ENCODE measurements at regions not wholly inside any gene's neighbourhood (a gene's known extent, or its start where the extent isn't known, plus 50 kb on each side); places are given as distances from the start of the nearest gene placed in this dataset.
"Not testable (repeated sequence)": the region's sequence is repeated elsewhere in the genome, so short reads cannot be mapped to it uniquely, and the experiment has no call there.

DNA sequence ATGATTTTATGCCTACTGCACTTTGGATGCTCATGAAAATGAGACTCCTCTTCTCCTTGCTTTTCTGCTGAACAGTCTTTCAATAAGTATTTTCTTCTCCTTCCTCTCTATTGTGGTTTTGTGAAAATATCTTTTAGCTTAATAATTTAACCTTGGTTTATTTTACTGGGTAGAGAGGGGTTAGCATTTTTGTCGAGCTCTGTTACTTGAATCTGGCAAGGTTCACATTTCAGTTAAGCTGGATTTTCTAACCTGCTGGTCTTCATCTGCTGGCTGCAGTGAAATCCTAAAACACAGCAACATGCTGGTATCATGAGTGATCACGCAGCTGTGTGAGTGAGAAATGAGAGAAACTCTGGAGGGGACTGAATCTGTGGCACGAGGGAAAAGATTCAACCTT, 222.7 kb upstream of the NOX3 start:
- no peak for DNase-seq (ENCODE audit: low spot score)

DNA sequence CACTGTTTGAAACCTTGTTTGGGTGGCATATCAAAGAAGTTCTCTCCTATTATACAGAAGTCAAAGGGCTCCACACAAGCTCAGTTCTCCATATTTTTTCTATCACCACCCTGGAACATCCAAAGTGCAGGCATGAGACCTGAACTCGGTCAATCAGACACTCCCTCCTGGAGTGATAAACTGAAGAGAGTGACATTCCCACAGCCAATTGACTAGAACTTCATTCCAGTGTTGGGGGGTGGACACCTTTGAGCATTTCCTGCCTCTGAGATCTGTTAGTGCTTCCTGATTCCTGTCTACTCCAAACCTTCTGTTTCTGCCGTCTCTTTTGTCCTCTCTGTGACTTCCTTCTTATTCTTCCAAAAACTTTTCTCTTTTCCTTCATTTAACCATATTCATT, 220.7 kb upstream of the NOX3 start:
- no peak for DNase-seq (ENCODE audit: low spot score)

DNA sequence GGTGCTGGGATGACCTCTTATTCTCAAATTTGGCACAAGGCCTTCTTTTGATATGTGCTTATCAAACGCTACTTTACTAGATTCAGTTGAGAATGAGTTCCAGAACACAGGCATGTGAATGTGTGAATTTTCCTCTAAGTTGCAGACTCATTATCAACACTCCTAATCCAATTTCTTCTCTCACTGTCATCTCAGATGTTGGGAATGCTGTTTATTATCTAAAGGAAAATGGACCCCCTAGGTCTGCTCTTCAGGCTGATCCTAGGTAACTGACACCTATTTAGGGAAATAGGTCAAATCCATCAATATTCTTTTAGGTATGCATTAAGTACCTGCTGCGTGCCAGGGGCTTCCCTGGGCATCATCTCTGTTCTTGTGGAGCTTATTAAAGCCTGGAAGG, 215.0 kb upstream of the NOX3 start:
- DNase-seq (ENCODE audit: low spot score): no peak

DNA sequence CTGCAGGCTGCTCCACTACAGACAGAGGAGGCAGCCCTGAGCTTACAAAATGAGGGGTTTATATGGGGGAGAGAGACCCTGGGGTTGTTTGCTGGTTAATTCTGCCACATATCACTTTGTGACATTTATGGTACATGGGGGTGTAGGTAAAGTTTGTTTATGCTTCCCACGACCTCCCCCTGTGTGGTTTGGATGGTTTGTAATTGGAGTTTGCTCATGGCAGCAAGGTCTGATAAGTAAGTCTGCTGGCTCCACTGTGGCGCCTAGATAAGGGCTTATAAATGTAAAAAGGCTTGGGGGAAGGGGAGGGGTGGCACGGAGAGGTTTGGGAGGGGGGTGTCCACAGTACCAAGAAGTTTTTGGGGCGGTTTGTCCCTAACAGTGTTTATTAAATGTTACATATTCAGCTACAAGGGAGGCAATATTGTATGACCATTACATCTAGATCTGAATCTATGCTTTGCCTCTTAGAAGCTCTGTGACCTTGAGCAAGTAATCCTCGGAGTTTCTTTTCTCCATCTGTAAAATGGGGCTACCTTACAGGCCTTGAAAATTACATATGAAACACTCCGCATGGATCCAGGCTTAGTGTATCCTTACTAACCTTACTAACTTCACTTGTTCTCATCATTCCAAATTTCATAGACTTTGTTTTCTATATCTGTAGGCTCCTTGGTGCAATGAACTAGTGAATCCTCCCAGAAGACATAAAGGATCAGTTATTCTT, 204.8 kb upstream of the NOX3 start:
- no peak for DNase-seq (ENCODE audit: low spot score)

DNA sequence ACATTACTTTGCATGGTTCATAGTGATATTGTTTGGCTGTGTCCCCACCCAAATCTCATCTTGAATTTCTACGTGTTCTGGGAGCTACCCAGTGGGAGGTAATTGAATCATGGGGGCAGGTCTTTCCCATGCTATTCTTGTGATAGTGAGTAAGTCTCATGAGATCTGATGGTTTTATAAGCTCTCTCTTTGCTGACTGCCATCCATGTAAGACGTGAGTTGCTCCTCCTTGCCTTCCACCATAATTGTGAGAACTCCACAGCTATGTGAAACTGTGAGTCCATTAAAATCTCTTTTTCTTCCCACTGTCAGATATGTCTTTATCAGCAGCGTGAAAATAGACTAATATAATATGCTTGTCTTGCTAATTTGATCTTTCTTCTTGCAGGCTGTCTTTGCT, 200.4 kb upstream of the NOX3 start:
- no peak for DNase-seq (ENCODE audit: low spot score)

DNA sequence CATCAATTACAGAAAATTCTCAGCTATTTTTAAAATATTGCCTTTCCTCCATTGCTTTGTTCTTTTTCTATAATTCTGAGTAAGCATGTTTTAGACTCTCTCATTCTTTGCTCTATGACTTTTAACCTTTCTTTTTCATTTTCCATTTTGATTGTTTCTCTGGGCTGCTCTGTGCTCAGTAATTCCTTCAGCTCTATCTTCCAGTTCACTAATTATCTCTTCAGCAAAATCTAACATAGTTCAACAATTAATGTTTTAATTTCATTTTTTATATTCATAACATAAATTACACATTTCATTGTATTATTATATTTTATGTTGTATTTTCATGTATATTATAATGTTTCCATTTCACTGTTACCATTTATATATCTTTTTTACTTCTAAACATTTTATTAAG, 198.8 kb upstream of the NOX3 start:
- DNase-seq (ENCODE audit: low spot score): no peak

DNA sequence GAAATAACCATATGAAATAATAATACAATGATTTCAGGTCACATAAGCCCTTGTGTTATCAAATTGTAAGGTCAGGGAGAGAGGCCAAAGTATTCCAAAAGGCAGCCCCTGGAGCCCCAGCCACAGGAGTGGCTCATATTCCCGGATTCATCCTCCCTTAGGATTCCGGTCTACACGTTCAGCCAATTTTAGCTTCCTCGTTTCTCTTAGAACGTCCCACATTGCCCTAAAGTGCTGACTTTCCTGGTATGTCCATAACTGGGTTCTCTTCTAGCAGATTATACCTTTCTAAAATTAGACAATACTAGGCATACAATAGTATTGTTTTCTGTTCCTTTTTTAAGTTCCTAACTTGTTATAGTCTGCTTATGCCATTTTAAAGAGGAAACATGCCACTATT, 192.7 kb upstream of the NOX3 start:
- no peak for DNase-seq (ENCODE audit: low spot score)

DNA sequence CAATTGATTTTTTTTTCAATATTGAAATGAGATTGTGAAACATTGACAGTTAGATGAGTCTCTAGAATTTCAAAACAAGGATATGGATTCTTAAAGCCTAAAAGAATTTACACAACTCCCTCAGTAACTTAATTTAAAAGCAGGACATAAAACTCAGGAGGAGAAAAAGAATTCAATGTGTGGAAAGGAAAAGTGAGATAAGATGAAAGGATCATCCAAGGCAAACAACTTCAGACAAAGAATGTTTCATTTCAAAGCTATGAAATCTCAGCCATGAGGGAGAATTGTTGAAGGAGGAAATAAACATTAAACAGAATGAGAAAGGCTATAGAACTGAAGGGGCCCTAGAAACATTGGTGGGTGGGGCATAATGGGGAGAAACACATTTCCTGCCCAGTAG, 191.7 kb upstream of the NOX3 start:
- no peak for DNase-seq (ENCODE audit: low spot score)

DNA sequence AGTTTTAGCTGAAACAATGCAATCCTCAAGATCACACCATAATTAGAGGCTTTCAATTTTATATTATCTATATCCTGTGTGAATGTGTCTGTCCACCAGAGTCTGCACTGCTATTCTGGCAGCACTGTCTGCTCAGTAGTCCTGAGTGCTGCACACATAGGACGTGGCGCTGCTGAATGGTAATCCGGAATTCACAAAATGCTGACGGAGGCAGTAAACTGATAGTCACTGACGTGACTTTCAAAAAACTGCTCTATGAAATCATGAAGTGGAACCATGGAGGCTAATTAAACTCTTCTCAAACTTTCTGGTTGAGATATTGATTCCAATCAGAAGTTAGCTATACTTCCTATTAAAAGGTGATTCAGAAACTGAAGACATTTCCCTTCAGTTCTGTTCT, 190.8 kb upstream of the NOX3 start:
- DNase-seq (ENCODE audit: low spot score): no peak

DNA sequence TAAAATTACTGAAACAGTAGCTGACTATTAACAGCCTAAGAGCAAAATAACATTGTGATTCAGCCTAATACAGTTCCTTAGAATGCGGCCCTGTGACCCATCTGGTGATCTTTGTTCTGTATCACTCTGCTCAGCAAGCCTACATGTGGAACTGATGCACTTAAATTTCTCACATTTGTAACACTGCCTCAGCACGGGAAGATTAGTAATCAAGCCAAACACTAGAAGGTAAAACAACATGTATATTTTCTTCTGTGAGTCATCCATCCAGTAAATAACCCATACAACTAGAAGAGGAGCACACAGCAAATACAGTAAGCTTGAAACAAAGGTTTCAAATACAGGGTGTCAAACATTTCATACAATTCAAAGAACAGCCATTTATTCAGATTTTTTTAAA, 189.7 kb upstream of the NOX3 start:
- DNase-seq (ENCODE audit: low spot score): no peak

DNA sequence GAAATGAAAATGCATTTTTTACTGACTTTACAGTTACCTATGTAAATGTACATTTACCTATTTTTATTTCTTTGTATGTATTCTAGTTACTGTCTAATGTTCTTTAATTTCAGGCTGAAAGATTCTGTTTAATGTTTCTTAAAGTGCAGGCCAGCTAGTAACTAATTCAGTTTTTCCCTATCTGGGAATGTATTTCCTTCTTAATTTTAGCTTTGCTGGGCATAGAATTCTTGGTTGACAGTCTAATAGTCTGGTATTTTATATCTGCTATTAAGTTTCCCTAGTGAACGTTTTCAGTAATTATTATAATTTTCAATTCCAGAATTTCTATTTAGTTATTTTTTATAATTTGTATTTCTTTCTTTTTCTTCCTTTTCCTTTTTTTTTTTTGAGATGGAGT, 186.0 kb upstream of the NOX3 start:
- no peak for DNase-seq (ENCODE audit: low spot score)

DNA sequence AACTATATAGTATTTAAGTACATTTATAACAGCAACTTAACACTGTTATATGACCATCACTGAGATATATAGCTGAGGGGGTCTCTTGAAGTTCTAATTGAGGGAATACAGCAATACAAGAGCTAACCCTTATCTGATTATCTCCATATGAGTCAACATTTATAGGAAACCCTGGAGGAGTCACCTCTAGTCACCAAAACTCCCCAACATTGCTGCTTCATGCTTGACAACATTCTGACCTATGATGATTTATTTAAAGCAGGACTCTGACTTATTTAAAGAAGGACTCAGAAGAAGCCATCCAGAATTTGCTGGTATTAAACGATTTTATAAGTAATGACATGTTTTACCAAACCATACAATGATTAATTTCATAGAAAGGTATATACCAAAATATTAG, 182.6 kb upstream of the NOX3 start:
- no peak for DNase-seq (ENCODE audit: low spot score)

DNA sequence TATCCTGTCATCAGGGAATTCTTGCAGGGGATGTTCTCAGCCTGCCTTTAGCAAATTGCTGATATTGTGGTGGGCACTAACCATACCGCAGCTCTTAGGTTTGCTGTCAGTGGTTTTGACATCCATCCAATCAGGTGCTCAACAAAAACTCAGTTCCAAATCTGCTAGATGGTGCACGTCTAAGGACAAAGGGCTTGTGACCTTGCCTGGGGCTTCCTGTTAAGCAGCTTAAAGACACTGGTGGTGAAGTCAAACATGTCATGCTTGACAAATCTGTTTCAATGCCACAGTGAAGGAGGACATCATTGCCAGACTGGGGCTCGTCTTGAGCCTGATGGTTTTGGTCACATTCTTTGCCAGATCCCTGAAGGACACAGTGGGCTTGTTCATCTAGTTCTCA, 179.8 kb upstream of the NOX3 start:
- no peak for DNase-seq (ENCODE audit: low spot score)

DNA sequence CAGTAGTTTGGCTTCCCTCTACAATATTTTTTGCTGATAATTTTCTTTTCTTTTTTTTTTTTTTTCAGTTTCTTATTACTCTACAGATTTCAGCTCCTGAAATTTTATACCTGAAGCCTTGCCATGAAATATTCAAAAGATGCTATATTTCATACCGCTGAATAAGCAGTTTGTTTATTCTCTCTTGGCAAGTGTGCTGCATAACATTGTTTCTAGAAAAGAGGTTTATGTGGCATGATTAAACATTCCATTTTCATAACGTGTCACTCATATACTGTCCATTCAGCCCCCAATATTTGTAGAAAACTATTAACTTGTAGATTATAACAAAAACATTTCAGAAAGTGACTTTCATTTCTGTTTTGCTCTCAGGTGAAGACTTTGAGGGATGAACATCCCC, 174.4 kb upstream of the NOX3 start:
- DNase-seq (ENCODE audit: low spot score): no peak

DNA sequence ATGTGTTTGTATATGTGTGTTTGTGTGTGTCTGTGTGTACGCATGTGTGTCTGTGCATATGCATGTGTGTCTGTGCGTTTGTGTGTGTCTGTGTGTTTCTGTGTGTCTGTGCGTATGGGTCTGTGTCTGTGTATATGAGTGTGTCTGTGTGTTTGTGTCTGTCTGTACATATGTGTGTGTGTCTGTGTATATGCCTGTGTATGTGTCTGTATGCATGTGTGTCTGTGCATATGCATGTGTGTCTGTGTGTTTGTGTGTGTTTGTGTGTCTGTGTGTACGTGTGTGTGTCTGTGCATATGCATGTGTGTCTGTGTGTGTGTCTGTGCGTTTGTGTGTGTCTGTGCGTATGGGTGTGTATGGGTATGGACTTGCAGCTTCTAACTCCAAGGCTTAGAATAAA, 174.0 kb upstream of the NOX3 start:
- no peak for DNase-seq (ENCODE audit: low spot score)

DNA sequence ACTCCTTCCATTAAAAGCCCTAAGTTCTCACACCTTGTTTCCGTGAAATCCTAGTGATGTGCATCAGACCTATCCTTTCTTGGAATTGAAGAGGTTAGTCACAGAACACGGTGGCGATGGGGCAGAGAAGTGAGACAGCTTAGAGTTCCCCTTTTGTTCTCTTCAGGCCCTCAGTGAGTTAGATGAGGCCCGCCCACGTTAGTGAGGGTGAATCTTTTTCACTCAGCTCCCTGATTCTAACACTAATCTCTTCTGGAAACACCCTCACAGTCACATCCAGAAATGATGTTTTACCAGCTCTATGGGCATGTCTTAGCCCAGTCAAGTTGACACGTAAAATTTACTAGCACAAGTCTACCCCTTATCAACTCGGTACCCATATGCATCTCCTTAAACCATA, 172.7 kb upstream of the NOX3 start:
- no peak for DNase-seq (ENCODE audit: low spot score)

DNA sequence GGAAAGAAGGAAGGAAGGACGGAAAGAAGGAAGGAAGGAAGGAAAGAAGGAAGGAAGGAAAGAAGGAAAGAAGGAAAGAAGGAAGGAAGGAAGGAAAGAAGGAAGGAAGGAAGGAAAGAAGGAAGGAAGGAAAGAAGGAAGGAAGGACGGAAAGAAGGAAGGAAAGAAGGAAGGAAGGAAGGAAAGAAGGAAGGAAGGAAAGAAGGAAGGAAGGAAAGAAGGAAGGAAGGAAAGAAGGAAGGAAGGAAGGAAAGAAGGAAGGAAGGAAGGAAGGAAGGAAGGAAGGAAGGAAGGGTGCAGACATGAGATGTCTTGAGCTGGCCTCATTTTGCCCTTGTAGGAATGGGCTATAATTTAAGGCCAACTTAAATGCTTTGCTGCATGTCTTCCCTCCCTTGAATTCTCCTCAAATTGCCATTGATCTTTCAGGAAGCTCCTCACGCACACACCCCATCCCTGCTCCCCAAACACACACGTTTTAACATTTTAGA, 172.1 kb upstream of the NOX3 start:
- not testable (repeated sequence) for DNase-seq (ENCODE audit: low spot score)

DNA sequence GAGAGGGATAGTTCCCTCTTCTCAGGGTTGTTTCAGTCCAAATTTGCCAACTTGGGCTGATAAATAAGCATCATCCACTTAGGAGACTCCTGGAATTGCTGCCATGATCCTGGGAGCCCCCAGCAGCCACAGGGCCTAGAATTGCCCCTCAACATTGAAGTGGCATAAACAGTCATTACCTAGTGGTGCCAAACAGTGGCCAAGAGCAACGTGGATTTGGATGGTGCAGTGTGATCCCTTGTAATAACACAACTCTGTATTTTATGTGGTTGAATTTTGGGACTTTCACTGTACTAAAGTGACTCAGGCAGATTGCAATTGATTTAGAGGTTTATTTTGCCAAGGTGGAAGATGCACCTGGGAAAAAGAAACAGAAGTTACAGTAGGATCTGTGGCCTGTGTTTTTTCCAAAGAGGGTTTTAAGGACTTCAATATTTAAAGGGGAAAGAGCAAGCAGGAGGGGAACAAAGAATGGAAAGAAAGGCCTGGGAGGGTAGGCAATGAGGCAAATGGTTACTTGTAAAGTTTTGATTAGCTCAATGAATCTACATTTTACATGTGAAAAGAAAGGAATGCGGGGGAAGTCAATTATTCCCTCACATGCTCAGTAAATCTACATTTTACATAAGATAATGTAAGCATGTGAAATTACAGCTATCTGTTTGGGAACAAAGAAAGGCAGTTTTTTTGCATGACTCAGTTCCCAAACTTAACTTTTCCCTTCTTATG, 168.0 kb upstream of the NOX3 start:
- no peak for DNase-seq (ENCODE audit: low spot score)

DNA sequence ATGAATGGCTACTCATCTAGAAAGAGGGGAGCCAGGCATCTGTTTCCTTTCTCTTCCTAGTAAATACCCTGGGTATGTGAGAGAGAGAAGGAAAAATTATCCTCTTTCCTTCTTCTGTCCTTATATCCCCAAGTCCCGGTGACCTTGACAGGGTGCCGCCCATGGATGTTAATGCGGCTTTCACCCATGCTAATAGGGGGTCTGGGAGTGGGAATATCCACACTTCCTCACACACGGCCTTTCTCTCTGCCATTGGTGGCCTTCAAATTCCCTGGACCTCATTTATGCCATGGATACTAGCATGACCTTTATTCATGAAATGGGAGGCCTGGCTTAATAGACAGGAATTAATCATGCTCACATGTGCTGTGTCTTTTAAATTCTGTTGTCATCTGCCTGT, 159.0 kb upstream of the NOX3 start:
- DNase-seq (ENCODE audit: low spot score): no peak

DNA sequence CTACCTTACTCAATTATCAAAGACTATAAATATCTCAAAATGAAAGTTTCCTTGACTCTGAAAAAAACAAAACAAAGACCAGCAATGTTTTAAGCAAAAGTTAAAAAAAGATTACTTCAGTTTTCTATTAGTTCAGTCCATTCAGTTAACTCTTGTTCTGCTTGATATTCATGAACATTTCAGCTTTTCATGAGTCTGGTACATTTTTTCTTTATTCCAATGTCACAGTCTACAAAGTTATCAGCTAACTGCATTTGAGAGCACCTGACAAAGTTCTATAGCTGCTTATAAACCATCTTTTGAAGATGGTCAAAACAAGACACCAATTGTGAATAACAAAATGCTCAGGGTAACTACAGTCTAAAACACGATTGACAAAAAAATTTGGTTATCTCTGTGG, 156.1 kb upstream of the NOX3 start:
- DNase-seq (ENCODE audit: low spot score): no peak

DNA sequence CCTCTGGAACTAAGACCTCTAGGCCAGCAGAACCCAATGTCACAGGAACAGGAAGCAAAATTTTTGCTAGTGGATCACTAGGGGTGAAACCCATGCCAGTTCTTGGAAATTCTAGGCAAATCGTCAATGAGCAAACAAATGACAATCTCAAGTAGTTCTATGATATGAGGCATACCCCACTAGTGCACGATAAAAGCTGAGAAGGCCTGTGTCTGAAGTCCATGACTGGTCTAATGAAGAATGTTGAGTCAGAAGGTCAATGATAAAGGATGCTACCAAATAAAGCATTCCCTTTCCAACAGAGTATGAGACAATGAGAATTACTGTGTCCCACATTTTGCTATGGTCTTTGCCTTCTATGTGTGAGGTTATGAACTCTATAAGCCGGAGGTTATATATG, 149.4 kb upstream of the NOX3 start:
- DNase-seq (ENCODE audit: low spot score): no peak

DNA sequence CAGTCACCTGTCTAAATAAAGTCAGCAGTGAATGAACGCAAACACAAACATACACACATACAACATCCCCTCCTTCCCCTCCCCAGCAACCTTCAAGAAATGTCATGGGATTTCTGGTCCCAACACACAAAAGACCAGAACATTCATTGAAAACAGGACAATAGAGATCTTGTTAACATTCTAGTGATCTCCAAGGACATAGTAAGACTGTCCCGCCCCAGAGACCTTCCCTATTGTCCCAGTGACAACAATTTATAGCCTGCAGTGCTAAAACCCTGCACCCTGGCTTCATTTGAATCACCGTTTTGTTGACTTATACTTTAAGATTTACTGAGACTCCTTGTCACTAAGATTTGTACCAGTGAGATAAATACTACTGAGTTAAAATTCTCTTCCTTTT, 143.9 kb upstream of the NOX3 start:
- DNase-seq (ENCODE audit: low spot score): no peak

DNA sequence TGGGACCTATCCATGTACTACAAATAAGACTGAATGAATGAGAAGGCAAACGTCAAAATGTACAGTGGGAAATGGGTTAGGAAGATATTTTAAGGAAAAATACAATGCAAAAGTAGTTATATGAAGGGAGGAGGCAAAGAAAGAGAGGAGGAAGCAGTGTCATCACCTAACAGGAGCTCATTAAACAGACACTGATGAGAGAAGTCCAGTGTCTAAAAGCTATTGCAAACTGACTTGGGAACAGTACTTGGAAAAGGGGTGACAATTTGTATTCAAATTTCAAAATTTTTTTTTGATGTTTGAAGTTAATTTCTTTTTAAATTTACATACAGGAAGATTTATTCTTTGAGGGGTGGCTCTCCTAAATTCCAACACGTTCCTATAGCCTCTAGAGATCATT, 143.5 kb upstream of the NOX3 start:
- DNase-seq (ENCODE audit: low spot score): no peak

DNA sequence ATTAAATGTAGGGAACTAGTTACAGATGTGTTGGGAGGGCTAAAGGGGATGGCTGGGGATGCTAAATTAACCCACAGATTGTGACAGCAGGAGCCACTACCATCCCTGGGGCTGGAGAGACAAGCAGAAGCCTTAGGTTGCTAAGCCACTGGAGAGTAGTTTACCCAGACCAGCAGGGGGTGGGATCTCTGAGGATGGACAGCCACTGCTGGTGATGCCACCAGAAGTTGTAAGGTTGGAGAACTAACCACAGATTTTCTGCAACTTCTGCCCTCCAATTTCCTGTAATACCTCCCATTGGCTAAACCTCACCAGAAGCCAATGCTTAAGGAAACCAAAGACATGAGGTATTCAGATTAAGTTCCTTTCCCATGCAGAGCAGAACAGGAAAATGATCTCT, 139.6 kb upstream of the NOX3 start:
- DNase-seq (ENCODE audit: low spot score): no peak

Data from AG08395 (cell line).